Astrocyte (in vitro differentiated cells and primary cell): ENCODE measurements at regions not wholly inside any gene's neighbourhood (a gene's known extent, or its start where the extent isn't known, plus 50 kb on each side); places are given as distances from the start of the nearest gene placed in this dataset.

ENCODE experiments used
- EZH2 ChIP-seq: IDR thresholded peaks from 2 replicates; pipeline ENCODE4 v1.6.1; 2012; ENCODE audit warnings: mild to moderate bottlenecking, low read length, inconsistent platforms; ENCODE audit not compliant: insufficient read depth
- TF ChIP-seq, protein P1 (sequence below): IDR thresholded peaks from 2 replicates; pipeline ENCODE4 v1.5.1; 2011; ENCODE audit warnings: low read depth, mild to moderate bottlenecking, inconsistent platforms, low read length, moderate library complexity; ENCODE audit not compliant: insufficient read depth

DNA sequence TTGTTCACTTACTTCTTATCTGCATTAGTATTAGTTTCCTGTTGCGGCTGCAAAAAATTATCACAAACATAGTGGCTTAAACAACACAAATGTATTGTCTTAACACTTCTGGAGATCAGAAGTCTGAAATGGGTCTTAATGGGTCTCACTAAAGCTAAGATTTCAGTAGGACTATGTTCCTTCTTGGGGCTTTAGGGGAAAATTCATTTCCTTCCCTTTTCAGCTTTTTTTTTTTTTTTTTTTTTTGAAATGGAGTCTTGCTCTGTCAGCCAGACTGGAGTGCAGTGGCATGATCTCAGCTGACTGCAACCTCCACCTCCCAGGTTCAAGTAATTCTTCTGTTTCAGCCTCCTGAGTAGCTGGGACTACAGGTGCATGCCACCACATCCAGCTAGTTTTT, 78.1 kb upstream of the KLF3 start:
- TF ChIP-seq, protein P1, sequence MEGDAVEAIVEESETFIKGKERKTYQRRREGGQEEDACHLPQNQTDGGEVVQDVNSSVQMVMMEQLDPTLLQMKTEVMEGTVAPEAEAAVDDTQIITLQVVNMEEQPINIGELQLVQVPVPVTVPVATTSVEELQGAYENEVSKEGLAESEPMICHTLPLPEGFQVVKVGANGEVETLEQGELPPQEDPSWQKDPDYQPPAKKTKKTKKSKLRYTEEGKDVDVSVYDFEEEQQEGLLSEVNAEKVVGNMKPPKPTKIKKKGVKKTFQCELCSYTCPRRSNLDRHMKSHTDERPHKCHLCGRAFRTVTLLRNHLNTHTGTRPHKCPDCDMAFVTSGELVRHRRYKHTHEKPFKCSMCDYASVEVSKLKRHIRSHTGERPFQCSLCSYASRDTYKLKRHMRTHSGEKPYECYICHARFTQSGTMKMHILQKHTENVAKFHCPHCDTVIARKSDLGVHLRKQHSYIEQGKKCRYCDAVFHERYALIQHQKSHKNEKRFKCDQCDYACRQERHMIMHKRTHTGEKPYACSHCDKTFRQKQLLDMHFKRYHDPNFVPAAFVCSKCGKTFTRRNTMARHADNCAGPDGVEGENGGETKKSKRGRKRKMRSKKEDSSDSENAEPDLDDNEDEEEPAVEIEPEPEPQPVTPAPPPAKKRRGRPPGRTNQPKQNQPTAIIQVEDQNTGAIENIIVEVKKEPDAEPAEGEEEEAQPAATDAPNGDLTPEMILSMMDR, result no peak
- TF ChIP-seq EZH2, result no peak
